GM21825 (cell line): ENCODE measurements at regions not wholly inside any gene's neighbourhood (a gene's known extent, or its start where the extent isn't known, plus 50 kb on each side); places are given as distances from the start of the nearest gene placed in this dataset.

Source experiments
- ATAC-seq: cut with Tn5 transposase; IDR thresholded peaks from one replicate; pipeline ENCODE4 v1.9.1; 2021; ENCODE audit warnings: mild to moderate bottlenecking, moderate library complexity; ENCODE audit not compliant: unreplicated experiment

GRCh38 chr5:56692359-56693219 is 122.8 kb upstream of the MAP3K1 start:
- ATAC-seq: no peak

DNA sequence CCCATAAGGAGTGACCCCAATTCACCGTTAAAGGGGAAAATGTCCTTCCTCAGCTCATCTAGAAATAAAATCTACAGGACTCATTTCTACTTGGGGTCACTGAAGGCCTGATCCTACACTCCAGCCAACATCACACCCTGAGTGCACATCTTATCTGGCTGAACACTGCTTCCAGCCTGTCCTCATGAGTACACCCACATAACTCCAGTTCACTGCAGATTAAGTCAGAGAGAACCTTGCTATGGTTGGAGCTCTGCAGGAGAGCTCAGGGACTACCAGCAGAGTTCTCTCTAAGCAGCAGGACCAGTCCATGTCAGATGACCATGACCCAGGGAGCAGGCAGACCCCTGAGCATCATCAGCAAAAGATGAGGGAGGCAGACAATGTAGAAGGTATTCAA is 126.9 kb upstream of the MAP3K1 start:
- ATAC-seq: no peak

DNA sequence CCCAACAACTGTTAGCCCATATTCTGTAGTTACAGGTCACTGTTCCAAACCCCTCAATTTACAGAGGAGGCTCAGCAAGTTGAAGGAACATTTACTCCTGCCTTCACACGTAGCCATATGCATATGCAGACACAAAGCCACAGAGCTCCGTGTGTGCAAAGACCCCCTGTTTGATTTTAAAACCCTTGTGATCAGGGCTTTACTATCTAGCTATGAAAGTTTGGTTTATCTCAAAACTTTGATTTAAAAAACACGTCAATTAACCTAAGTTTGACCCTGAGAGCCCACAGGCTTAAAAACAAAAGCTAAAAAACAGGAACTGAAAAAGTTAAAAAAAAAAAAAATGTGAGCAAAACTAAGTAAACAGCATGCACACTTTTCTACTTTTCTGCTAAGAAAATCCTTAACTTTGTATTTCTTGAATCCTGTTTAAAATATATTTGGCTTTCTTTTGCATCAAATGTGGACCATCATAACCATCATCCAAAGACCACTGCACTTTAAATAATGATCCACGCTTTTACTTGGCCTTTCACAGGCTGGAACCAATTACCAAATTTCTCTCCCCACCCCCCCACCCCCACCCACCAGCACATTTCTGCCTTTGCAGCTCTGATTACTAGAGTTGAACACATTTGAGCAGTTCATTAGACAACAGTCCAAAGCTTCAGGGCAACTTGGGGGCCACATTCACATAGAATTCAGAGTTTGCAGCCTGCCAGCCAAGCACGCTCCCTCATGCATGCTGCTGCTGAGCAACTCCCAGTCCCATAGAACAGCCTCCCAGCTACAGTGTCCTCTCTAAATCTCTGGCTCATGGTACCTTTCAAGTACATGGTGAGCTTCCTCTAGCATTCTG is 128.8 kb upstream of the MAP3K1 start:
- peak; percentile 47 for ATAC-seq

GRCh38 chr5:56685503-56686217 is 129.7 kb upstream of the MAP3K1 start:
- ATAC-seq: no peak

- ATAC-seq: no peak
Observed at GRCh38 chr5:56684159-56684558, 131.2 kb upstream of the MAP3K1 start.

- no peak for ATAC-seq
Observed at GRCh38 chr5:56683733-56684132, 131.6 kb upstream of the MAP3K1 start.

- no peak for ATAC-seq
Observed at GRCh38 chr5:56683281-56683680, 132.1 kb upstream of the MAP3K1 start.

DNA sequence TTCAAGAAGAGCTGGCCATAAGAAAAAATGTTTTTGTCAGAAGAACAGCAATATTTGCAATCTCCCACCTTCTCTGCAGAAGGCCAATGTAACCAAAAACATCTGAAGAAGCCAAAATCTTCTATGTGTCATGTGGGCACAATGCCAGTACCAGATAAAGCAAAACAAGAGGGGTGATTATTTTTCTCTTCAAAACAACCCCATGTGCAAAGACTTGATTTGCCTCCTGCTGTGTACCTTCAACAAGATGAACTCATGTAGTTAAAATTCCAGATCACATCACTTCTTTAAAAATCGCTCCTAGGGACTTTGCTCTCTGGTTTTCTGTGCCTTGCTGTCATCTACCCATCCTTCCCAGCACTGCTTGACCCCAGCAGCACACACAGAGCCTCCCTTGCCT is 134.0 kb upstream of the MAP3K1 start:
- ATAC-seq: no peak

- no peak for ATAC-seq
Observed at GRCh38 chr5:56680731-56681130, 134.6 kb upstream of the MAP3K1 start.

DNA sequence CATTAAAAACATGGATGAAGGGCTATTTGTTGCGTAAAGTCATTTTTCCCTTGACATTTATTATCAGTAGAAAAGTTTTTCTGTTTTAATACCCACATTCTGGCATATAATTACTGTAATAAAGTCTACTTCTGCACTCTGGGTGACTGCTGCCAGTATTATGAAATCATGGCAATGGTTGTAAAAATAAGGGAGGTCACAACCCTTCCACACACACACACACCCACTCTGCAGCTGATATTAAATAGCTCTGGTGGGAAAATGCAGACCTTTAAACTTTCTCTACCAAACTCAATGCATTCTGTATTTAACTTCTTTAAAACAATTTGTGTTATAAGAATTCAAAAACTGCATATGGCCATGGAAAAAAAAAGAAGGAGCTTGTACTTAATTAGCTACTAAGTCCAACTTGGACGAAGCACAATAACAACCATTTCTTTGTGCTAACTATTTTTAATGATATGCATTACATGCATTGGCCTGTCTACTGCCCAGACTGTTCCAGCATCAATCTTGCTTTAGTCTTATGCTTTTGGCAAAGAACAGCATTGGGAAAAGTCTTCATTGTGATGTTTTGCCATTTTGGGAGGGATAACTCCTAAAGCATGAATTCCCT is 137.6 kb upstream of the MAP3K1 start:
- no peak for ATAC-seq

- no peak for ATAC-seq
Observed at GRCh38 chr5:56676091-56676768, 139.1 kb upstream of the MAP3K1 start.

DNA sequence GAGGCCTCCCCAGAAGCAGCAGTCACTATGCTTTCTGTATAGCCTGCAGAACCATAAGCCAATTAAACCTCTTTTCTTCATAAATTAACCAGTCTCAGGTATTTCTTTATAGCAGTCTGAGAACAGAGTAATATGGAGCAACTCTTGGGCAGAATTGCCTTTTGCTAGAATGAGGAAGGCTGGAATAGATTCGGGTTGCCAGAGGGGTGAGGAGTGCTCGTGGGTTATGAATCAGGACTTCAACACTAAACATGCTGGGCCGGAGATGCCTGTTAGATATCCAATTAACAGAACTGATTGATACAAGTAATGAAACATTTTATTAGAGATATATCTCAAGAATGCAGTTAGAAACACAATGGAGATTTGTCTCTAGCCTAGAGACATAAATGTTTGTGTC is 140.9 kb upstream of the MAP3K1 start:
- no peak for ATAC-seq

- ATAC-seq: no peak
Observed at GRCh38 chr5:56673171-56673570, 142.2 kb upstream of the MAP3K1 start.

- ATAC-seq: no peak
Observed at GRCh38 chr5:56671571-56671970, 143.8 kb upstream of the MAP3K1 start.

GRCh38 chr5:56670916-56671315 is 144.4 kb upstream of the MAP3K1 start:
- no peak for ATAC-seq

GRCh38 chr5:56669534-56670483 is 145.5 kb upstream of the MAP3K1 start:
- peak; percentile 96 for ATAC-seq

DNA sequence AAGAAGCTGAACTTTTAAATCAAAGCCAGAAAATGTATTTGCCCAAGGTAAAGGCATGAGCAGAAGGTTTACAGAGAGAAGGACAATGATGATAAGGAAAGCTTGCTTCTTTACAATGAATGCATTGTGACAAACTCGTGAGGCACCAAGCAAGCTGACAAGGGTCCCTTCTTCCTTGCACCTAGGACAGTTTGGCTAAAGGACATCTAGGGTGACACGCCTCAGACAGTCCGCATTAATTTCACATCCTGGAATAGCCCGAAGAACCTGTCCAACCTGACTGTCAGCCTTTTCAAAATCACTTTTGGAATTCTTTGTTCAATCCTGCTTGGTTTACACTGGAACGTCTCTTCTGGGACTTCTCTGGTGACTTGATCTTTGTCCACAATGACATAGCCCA is 146.4 kb upstream of the MAP3K1 start:
- no peak for ATAC-seq

GRCh38 chr5:56667692-56668091 is 147.7 kb upstream of the MAP3K1 start:
- ATAC-seq: no peak

GRCh38 chr5:56666901-56667300 is 148.4 kb upstream of the MAP3K1 start:
- ATAC-seq: no peak
